ENCODE measurements at regions not wholly inside any gene's neighbourhood (a gene's known extent, or its start where the extent isn't known, plus 50 kb on each side); places are given as distances from the start of the nearest gene placed in this dataset.

GRCh38 chr11:112506852-112507251 lies 246.2 kb upstream of the PLET1 start:
- H3K4me3 ChIP-seq (ENCODE audit: low read length), result no peak overlapping the region
- H3K9me3 ChIP-seq (ENCODE audit: control insufficient read depth, low read length), result no peaks in the 10 kb centered on the region
- no peaks in the 10 kb centered on the region for H3K36me3 ChIP-seq (ENCODE audit: control insufficient read depth, insufficient read depth, low read length)
- H3K9ac ChIP-seq (ENCODE audit: low read length), result no peak overlapping the region
- H3K27me3 ChIP-seq (ENCODE audit: control insufficient read depth, insufficient read depth, low read length), result no peaks in the 10 kb centered on the region
- peaks cover 26% of the 10 kb centered on the region for H3K4me1 ChIP-seq (ENCODE audit: control insufficient read depth, insufficient read depth, low read length)

GRCh38 chr11:112507281-112507680 lies 246.6 kb upstream of the PLET1 start:
- no peaks in the 10 kb centered on the region for H3K27me3 ChIP-seq (ENCODE audit: control insufficient read depth, insufficient read depth, low read length)
- H3K9me3 ChIP-seq (ENCODE audit: control insufficient read depth, low read length), result no peaks in the 10 kb centered on the region
- no peaks in the 10 kb centered on the region for H3K36me3 ChIP-seq (ENCODE audit: control insufficient read depth, insufficient read depth, low read length)
- H3K4me1 ChIP-seq (ENCODE audit: control insufficient read depth, insufficient read depth, low read length), result peaks cover 26% of the 10 kb centered on the region
- H3K4me3 ChIP-seq (ENCODE audit: low read length), result no peak overlapping the region
- no peak overlapping the region for H3K9ac ChIP-seq (ENCODE audit: low read length)

- Histone ChIP-seq H3K9me3 (ENCODE audit: control insufficient read depth, low read length) (no peaks in the 10 kb centered on the region), H3K4me3 (ENCODE audit: low read length) (no peak overlapping the region), H3K36me3 (ENCODE audit: control insufficient read depth, insufficient read depth, low read length) (no peaks in the 10 kb centered on the region)
These were observed 248.1 kb upstream of the PLET1 start for GRCh38 chr11:112508750-112509149.

GRCh38 chr11:112509300-112509699 lies 248.6 kb upstream of the PLET1 start:
- Histone ChIP-seq H3K9ac (ENCODE audit: low read length) (no peak overlapping the region), H3K9me3 (ENCODE audit: control insufficient read depth, low read length) (no peaks in the 10 kb centered on the region), H3K4me3 (ENCODE audit: low read length) (no peak overlapping the region)

More at GRCh38 chr11:112508750-112509149, 248.1 kb upstream of the PLET1 start:
- no peaks in the 10 kb centered on the region for H3K27me3 ChIP-seq (ENCODE audit: control insufficient read depth, insufficient read depth, low read length)
- H3K4me1 ChIP-seq (ENCODE audit: control insufficient read depth, insufficient read depth, low read length), result peaks cover 26% of the 10 kb centered on the region
- no peak overlapping the region for H3K9ac ChIP-seq (ENCODE audit: low read length)

GRCh38 chr11:112511271-112511670 lies 250.6 kb upstream of the PLET1 start:
- Histone ChIP-seq H3K9ac (ENCODE audit: low read length) (no peak overlapping the region), H3K9me3 (ENCODE audit: control insufficient read depth, low read length) (no peaks in the 10 kb centered on the region), H3K36me3 (ENCODE audit: control insufficient read depth, insufficient read depth, low read length) (no peaks in the 10 kb centered on the region), H3K4me1 (ENCODE audit: control insufficient read depth, insufficient read depth, low read length) (peaks cover 22% of the 10 kb centered on the region), H3K27me3 (ENCODE audit: control insufficient read depth, insufficient read depth, low read length) (no peaks in the 10 kb centered on the region), H3K4me3 (ENCODE audit: low read length) (no peak overlapping the region)

More at GRCh38 chr11:112509300-112509699, 248.6 kb upstream of the PLET1 start:
- Histone ChIP-seq H3K27me3 (ENCODE audit: control insufficient read depth, insufficient read depth, low read length) (no peaks in the 10 kb centered on the region), H3K4me1 (ENCODE audit: control insufficient read depth, insufficient read depth, low read length) (peaks cover 26% of the 10 kb centered on the region), H3K36me3 (ENCODE audit: control insufficient read depth, insufficient read depth, low read length) (no peaks in the 10 kb centered on the region)

- Histone ChIP-seq H3K36me3 (ENCODE audit: control insufficient read depth, insufficient read depth, low read length) (no peaks in the 10 kb centered on the region), H3K9me3 (ENCODE audit: control insufficient read depth, low read length) (no peaks in the 10 kb centered on the region)
These were observed 251.3 kb upstream of the PLET1 start for GRCh38 chr11:112511911-112512310.

GRCh38 chr11:112513417-112513816 lies 252.8 kb upstream of the PLET1 start:
- H3K9ac ChIP-seq (ENCODE audit: low read length), result no peak overlapping the region
- no peak overlapping the region for H3K4me3 ChIP-seq (ENCODE audit: low read length)
- peaks cover 5% of the 10 kb centered on the region for H3K4me1 ChIP-seq (ENCODE audit: control insufficient read depth, insufficient read depth, low read length)
- H3K9me3 ChIP-seq (ENCODE audit: control insufficient read depth, low read length), result no peaks in the 10 kb centered on the region
- no peaks in the 10 kb centered on the region for H3K27me3 ChIP-seq (ENCODE audit: control insufficient read depth, insufficient read depth, low read length)
- no peaks in the 10 kb centered on the region for H3K36me3 ChIP-seq (ENCODE audit: control insufficient read depth, insufficient read depth, low read length)

More at GRCh38 chr11:112511911-112512310, 251.3 kb upstream of the PLET1 start:
- Histone ChIP-seq H3K9ac (ENCODE audit: low read length) (no peak overlapping the region), H3K4me1 (ENCODE audit: control insufficient read depth, insufficient read depth, low read length) (peaks cover 18% of the 10 kb centered on the region), H3K4me3 (ENCODE audit: low read length) (no peak overlapping the region), H3K27me3 (ENCODE audit: control insufficient read depth, insufficient read depth, low read length) (no peaks in the 10 kb centered on the region)

- Histone ChIP-seq H3K9me3 (ENCODE audit: control insufficient read depth, low read length) (no peaks in the 10 kb centered on the region), H3K36me3 (ENCODE audit: control insufficient read depth, insufficient read depth, low read length) (no peaks in the 10 kb centered on the region), H3K27me3 (ENCODE audit: control insufficient read depth, insufficient read depth, low read length) (no peaks in the 10 kb centered on the region), H3K9ac (ENCODE audit: low read length) (no peak overlapping the region), H3K4me1 (ENCODE audit: control insufficient read depth, insufficient read depth, low read length) (peaks cover 5% of the 10 kb centered on the region), H3K4me3 (ENCODE audit: low read length) (no peak overlapping the region)
These were observed 253.5 kb upstream of the PLET1 start for GRCh38 chr11:112514011-112514740.

- Histone ChIP-seq H3K4me3 (ENCODE audit: low read length) (no peak overlapping the region), H3K9me3 (ENCODE audit: control insufficient read depth, low read length) (no peaks in the 10 kb centered on the region), H3K36me3 (ENCODE audit: control insufficient read depth, insufficient read depth, low read length) (no peaks in the 10 kb centered on the region), H3K4me1 (ENCODE audit: control insufficient read depth, insufficient read depth, low read length) (no peaks in the 10 kb centered on the region), H3K27me3 (ENCODE audit: control insufficient read depth, insufficient read depth, low read length) (no peaks in the 10 kb centered on the region), H3K9ac (ENCODE audit: low read length) (no peak overlapping the region)
These were observed 255.6 kb upstream of the PLET1 start for GRCh38 chr11:112516261-112516660.

- no peak overlapping the region for H3K4me3 ChIP-seq (ENCODE audit: low read length)
- H3K36me3 ChIP-seq (ENCODE audit: control insufficient read depth, insufficient read depth, low read length), result no peaks in the 10 kb centered on the region
- no peaks in the 10 kb centered on the region for H3K4me1 ChIP-seq (ENCODE audit: control insufficient read depth, insufficient read depth, low read length)
- no peaks in the 10 kb centered on the region for H3K27me3 ChIP-seq (ENCODE audit: control insufficient read depth, insufficient read depth, low read length)
- no peaks in the 10 kb centered on the region for H3K9me3 ChIP-seq (ENCODE audit: control insufficient read depth, low read length)
- no peak overlapping the region for H3K9ac ChIP-seq (ENCODE audit: low read length)
These were observed 256.1 kb upstream of the PLET1 start for GRCh38 chr11:112516755-112517154.

GRCh38 chr11:112518371-112518770 lies 257.7 kb upstream of the PLET1 start:
- Histone ChIP-seq H3K36me3 (ENCODE audit: control insufficient read depth, insufficient read depth, low read length) (no peaks in the 10 kb centered on the region), H3K9me3 (ENCODE audit: control insufficient read depth, low read length) (no peaks in the 10 kb centered on the region), H3K4me1 (ENCODE audit: control insufficient read depth, insufficient read depth, low read length) (no peaks in the 10 kb centered on the region), H3K27me3 (ENCODE audit: control insufficient read depth, insufficient read depth, low read length) (no peaks in the 10 kb centered on the region), H3K9ac (ENCODE audit: low read length) (no peak overlapping the region), H3K4me3 (ENCODE audit: low read length) (no peak overlapping the region)

GRCh38 chr11:112519751-112520150 lies 259.1 kb upstream of the PLET1 start:
- Histone ChIP-seq H3K36me3 (ENCODE audit: control insufficient read depth, insufficient read depth, low read length) (no peaks in the 10 kb centered on the region), H3K9ac (ENCODE audit: low read length) (no peak overlapping the region), H3K9me3 (ENCODE audit: control insufficient read depth, low read length) (no peaks in the 10 kb centered on the region), H3K4me1 (ENCODE audit: control insufficient read depth, insufficient read depth, low read length) (peaks cover 8% of the 10 kb centered on the region), H3K27me3 (ENCODE audit: control insufficient read depth, insufficient read depth, low read length) (no peaks in the 10 kb centered on the region), H3K4me3 (ENCODE audit: low read length) (no peak overlapping the region)

Data from mucosa of stomach (tissue), 1 donor.